CD4-positive, alpha-beta T cell treated with Interleukin-12 subunit alpha and Interleukin-12 subunit beta, for 1 hour (primary cell): ENCODE measurements at regions not wholly inside any gene's neighbourhood (a gene's known extent, or its start where the extent isn't known, plus 50 kb on each side); places are given as distances from the start of the nearest gene placed in this dataset.
"Not testable (repeated sequence)": the region's sequence is repeated elsewhere in the genome, so short reads cannot be mapped to it uniquely, and the experiment has no call there.

Experiments
- DNase-seq: peaks from one replicate; pipeline ENCODE4 v3.0.0-alpha.2; 2020

- DNase-seq = no peak
Measured at GRCh38 chr6:100322886-100323285, 141.8 kb downstream of the SIM1 start.

GRCh38 chr6:100320686-100321085, 144.0 kb downstream of the SIM1 start:
- no peak for DNase-seq

GRCh38 chr6:100317031-100317430, 147.7 kb downstream of the SIM1 start:
- no peak for DNase-seq

- no peak for DNase-seq
Measured at GRCh38 chr6:100314186-100314585, 150.5 kb downstream of the SIM1 start.

GRCh38 chr6:100311707-100312251, 152.9 kb downstream of the SIM1 start:
- no peak for DNase-seq

- DNase-seq = no peak
Measured at GRCh38 chr6:100309174-100309573, 155.5 kb downstream of the SIM1 start.

- DNase-seq = no peak
Measured at GRCh38 chr6:100307561-100307960, 157.2 kb downstream of the SIM1 start.

- no peak for DNase-seq
Measured at GRCh38 chr6:100305209-100305869, 159.4 kb downstream of the SIM1 start.

- no peak for DNase-seq
Measured at GRCh38 chr6:100304575-100304974, 160.1 kb downstream of the SIM1 start.

GRCh38 chr6:100301731-100302130, 163.0 kb downstream of the SIM1 start:
- no peak for DNase-seq

- no peak for DNase-seq
Measured at GRCh38 chr6:100300221-100300736, 164.4 kb downstream of the SIM1 start.

- no peak for DNase-seq
Measured at GRCh38 chr6:100296810-100297544, 167.7 kb downstream of the SIM1 start.

GRCh38 chr6:100295172-100295571, 169.5 kb downstream of the SIM1 start:
- DNase-seq = not testable (repeated sequence)

GRCh38 chr6:100289285-100289684, 175.4 kb downstream of the SIM1 start:
- no peak for DNase-seq

- DNase-seq = no peak
Measured at GRCh38 chr6:100288311-100288710, 176.4 kb downstream of the SIM1 start.

- DNase-seq = no peak
Measured at GRCh38 chr6:100283285-100283684, 181.4 kb downstream of the SIM1 start.

- no peak for DNase-seq
Measured at GRCh38 chr6:100281471-100281901, 183.2 kb downstream of the SIM1 start.

- DNase-seq = no peak
Measured at GRCh38 chr6:100276311-100277057, 188.2 kb downstream of the SIM1 start.

- DNase-seq = no peak
Measured at GRCh38 chr6:100274147-100274546, 190.6 kb downstream of the SIM1 start.

GRCh38 chr6:100271625-100272024, 193.1 kb downstream of the SIM1 start:
- DNase-seq = no peak

- no peak for DNase-seq
Measured at GRCh38 chr6:100271202-100271601, 193.5 kb downstream of the SIM1 start.

GRCh38 chr6:100269189-100269588, 195.5 kb downstream of the SIM1 start:
- DNase-seq = no peak

- DNase-seq = no peak
Measured at GRCh38 chr6:100268326-100268725, 196.4 kb downstream of the SIM1 start.
